A549 (cell line): ENCODE measurements at regions not wholly inside any gene's neighbourhood (a gene's known extent, or its start where the extent isn't known, plus 50 kb on each side); places are given as distances from the start of the nearest gene placed in this dataset.

Experiments
- ATAC-seq, 2 experiments: fragments of 200-7000 bp in 1 of 2; fragments of >200 bp in 1 of 2; cut with Nextera tagmentation in 1 of 2; cut with Tn5 transposase in 1 of 2; 3 replicates each; pipeline versions ENCODE4 v1.8.0 to v1.9.1; 2018 to 2020; ENCODE audit warnings: mild to moderate bottlenecking in 1 of 2, moderate library complexity in 1 of 2
- CTCF ChIA-PET: fragments of 300-600 bp; sonication (Branson Sonifier 250); formaldehyde crosslinking; extraction: SDS; loops from one replicate; lab custom pipeline; 2021; ENCODE audit warnings: antibody characterized with exemption, inconsistent platforms; lab: Yijun Ruan, JAX
- POLR2A ChIA-PET: fragments of 350-600 bp; formaldehyde crosslinking; extraction: SDS; loops from one replicate; lab custom pipeline; 2021; ENCODE audit warnings: antibody characterized with exemption, inconsistent platforms; lab: Yijun Ruan, JAX
- DNase-seq, 2 experiments: peaks; one replicate each; pipeline versions ENCODE4 v3.0.0 to v3.0.0-alpha.2; 2011 to 2016; ENCODE audit warnings: low read depth in 1 of 2, low spot score in 1 of 2
- FAIRE-seq: peaks from 2 replicates; lab custom pipeline; 2011; peaks lifted over from hg19 to GRCh38; lab: Jason Lieb, UNC
- H3K27ac ChIP-seq, 2 experiments: fragments of >200 bp; sonication (Bioruptor Twin); formaldehyde crosslinking; 3 replicates each; pipeline ENCODE4 v1.5.1; 2016 to 2017
- H3K4me1 ChIP-seq: fragments of >200 bp; sonication (Bioruptor Twin); formaldehyde crosslinking; 3 replicates; pipeline ENCODE4 v1.6.1; 2016
- H3K4me2 ChIP-seq: fragments of >200 bp; sonication (Bioruptor Twin); formaldehyde crosslinking; 3 replicates; pipeline ENCODE4 v1.6.1; 2016
- H3K4me3 ChIP-seq: fragments of >200 bp; sonication (Bioruptor Twin); formaldehyde crosslinking; 3 replicates; pipeline ENCODE4 v1.5.1; 2016
- H3K9me3 ChIP-seq: fragments of >200 bp; sonication (Bioruptor Twin); formaldehyde crosslinking; 3 replicates; pipeline ENCODE4 v1.6.1; 2016
- CBX8 ChIP-seq: fragments of 200-600 bp; sonication (generic); IDR thresholded peaks from 2 replicates; pipeline ENCODE4 v1.6.1; 2016
- CEBPB ChIP-seq, 2 experiments: fragments of >200 bp in 1 of 2; sonication (Bioruptor Twin) in 1 of 2; formaldehyde crosslinking in 1 of 2; IDR thresholded peaks; 2 replicates each; pipeline ENCODE4 v1.6.1; 2012 to 2016
- EHF ChIP-seq: fragments of 250-450 bp; sonication (Bioruptor Pico); IDR thresholded peaks from 2 replicates; pipeline ENCODE4 v1.5.0; 2020; ENCODE audit warnings: mild to moderate bottlenecking
- EP300 ChIP-seq, 2 experiments: fragments of >200 bp; sonication (Bioruptor Twin); formaldehyde crosslinking; IDR thresholded peaks; 2 replicates in 1 of 2; 3 replicates in 1 of 2; pipeline ENCODE4 v1.6.1; 2016 to 2017
- ESRRA ChIP-seq: fragments of 150-350 bp; IDR thresholded peaks from 2 replicates; pipeline ENCODE4 v1.6.1; 2014; ENCODE audit warnings: mild to moderate bottlenecking, low read length, borderline replicate concordance
- FOXS1 ChIP-seq: fragments of 250-450 bp; sonication (Bioruptor Pico); IDR thresholded peaks from 2 replicates; pipeline ENCODE4 v1.5.0; 2020; ENCODE audit warnings: mild to moderate bottlenecking, moderate library complexity
- GATA3 ChIP-seq: IDR thresholded peaks from 2 replicates; pipeline ENCODE4 v1.6.1; 2012; ENCODE audit warnings: borderline replicate concordance
- HDAC2 ChIP-seq: fragments of 200-600 bp; sonication (generic); IDR thresholded peaks from 2 replicates; pipeline ENCODE4 v1.6.1; 2016
- HOXB13 ChIP-seq: fragments of 250-450 bp; sonication (Bioruptor Pico); IDR thresholded peaks from 2 replicates; pipeline ENCODE4 v1.5.0; 2020; ENCODE audit warnings: low read depth, mild to moderate bottlenecking, moderate library complexity
- JUN ChIP-seq, 2 experiments: fragments of >200 bp; sonication (Bioruptor Twin); formaldehyde crosslinking; IDR thresholded peaks; 2 replicates in 1 of 2; 3 replicates in 1 of 2; pipeline ENCODE4 v1.6.1; 2016 to 2017
- JUNB ChIP-seq: fragments of >200 bp; sonication (Bioruptor Twin); formaldehyde crosslinking; IDR thresholded peaks from 2 replicates; pipeline ENCODE4 v1.6.1; 2016
- KDM5A ChIP-seq: fragments of 200-600 bp; sonication (generic); IDR thresholded peaks from 2 replicates; pipeline ENCODE4 v1.6.1; 2016; ENCODE audit warnings: antibody characterized with exemption, mild to moderate bottlenecking
- MAFK ChIP-seq: fragments of 450-650 bp; IDR thresholded peaks from 2 replicates; pipeline ENCODE4 v1.6.1; 2014; ENCODE audit not compliant: partially characterized antibody
- MAZ ChIP-seq: fragments of 150-350 bp; IDR thresholded peaks from 2 replicates; pipeline ENCODE4 v1.6.1; 2014; ENCODE audit warnings: antibody characterized with exemption, low read depth, low read length, borderline replicate concordance
- NPAS2 ChIP-seq: fragments of 250-450 bp; sonication (Bioruptor Pico); IDR thresholded peaks from 2 replicates; pipeline ENCODE4 v1.8.0; 2022; ENCODE audit warnings: mild to moderate bottlenecking, moderate library complexity, borderline replicate concordance
- NR3C1 ChIP-seq: fragments of >200 bp; sonication (Bioruptor Twin); formaldehyde crosslinking; IDR thresholded peaks from 3 replicates; pipeline ENCODE4 v1.6.1; 2017
- PBX3 ChIP-seq: IDR thresholded peaks from 2 replicates; pipeline ENCODE4 v1.6.1; 2012
- PHF8 ChIP-seq: fragments of 200-600 bp; sonication (generic); IDR thresholded peaks from 2 replicates; pipeline ENCODE4 v1.6.1; 2016; ENCODE audit warnings: low read depth, mild to moderate bottlenecking, antibody characterized with exemption, moderate library complexity, borderline replicate concordance
- POLR2A ChIP-seq: IDR thresholded peaks from 2 replicates; pipeline ENCODE4 v1.6.1; 2012; ENCODE audit warnings: mild to moderate bottlenecking, low read length
- POLR2AphosphoS2 ChIP-seq: conservative IDR thresholded peaks from 2 replicates; pipeline ENCODE4 v1.6.1; 2012; ENCODE audit warnings: low read length, improper control_type of control experiment, inconsistent platforms
- RCOR1 ChIP-seq: fragments of 150-350 bp; IDR thresholded peaks from 2 replicates; pipeline ENCODE4 v1.6.1; 2014; ENCODE audit warnings: antibody characterized with exemption, low read length, low read depth
- SREBF2 ChIP-seq: fragments of 450-650 bp; IDR thresholded peaks from 2 replicates; pipeline ENCODE4 v1.6.1; 2014; ENCODE audit warnings: mild to moderate bottlenecking, moderate library complexity
- ZFP36 ChIP-seq: fragments of 450-650 bp; IDR thresholded peaks from 2 replicates; pipeline ENCODE4 v1.6.1; 2014; ENCODE audit warnings: borderline replicate concordance; ENCODE audit not compliant: partially characterized antibody
- ZNF302 ChIP-seq: fragments of 250-450 bp; sonication (Bioruptor Pico); IDR thresholded peaks from 2 replicates; pipeline ENCODE4 v1.9.0; 2021; ENCODE audit warnings: inconsistent platforms, mild to moderate bottlenecking, moderate library complexity
- WGBS: methylation state at CpG from one replicate; pipeline ENCODE4 v1.1.6; 2017; ENCODE audit errors: missing lambda C conversion rate; 5-methylcytosine and 5-hydroxymethylcytosine counted together
- TF ChIP-seq, protein P1 (sequence below): fragments of 250-450 bp; sonication (Bioruptor Pico); IDR thresholded peaks from 2 replicates; pipeline ENCODE4 v1.5.0; 2020; ENCODE audit warnings: low read depth, mild to moderate bottlenecking, moderate library complexity
- TF ChIP-seq, protein P2 (sequence below): fragments of >200 bp; sonication (Bioruptor Twin); formaldehyde crosslinking; IDR thresholded peaks from 3 replicates; pipeline ENCODE4 v1.5.1; 2016

GRCh38 chr15:93189561-93189960, 100.5 kb upstream of the RGMA start (continued):
- no peak for TF ChIP-seq ESRRA
- no peak for TF ChIP-seq CEBPB (IDR thresholded peaks at IDR 0.05)
- TF ChIP-seq EHF (CRISPR knock-in tag) = no peak
- TF ChIP-seq GATA3 = no peak

GRCh38 chr15:93188236-93188635, 99.2 kb upstream of the RGMA start:
- no peak overlapping the region for H3K27ac ChIP-seq
- H3K4me3 ChIP-seq = no peak overlapping the region
- 13% methylated on average over 3 of the region's 3 CpGs for WGBS
- ATAC-seq = no peak
- ChIA-PET CTCF (no interaction called here), POLR2A (no interaction called here)
- H3K9me3 ChIP-seq = no peaks in the 10 kb centered on the region
- no peak for TF ChIP-seq JUN (IDR thresholded peaks at IDR 0.05)
- no peak for TF ChIP-seq EHF (CRISPR knock-in tag)
- no peak for TF ChIP-seq HOXB13 (CRISPR knock-in tag)
- TF ChIP-seq POLR2AphosphoS2 = no peak
- TF ChIP-seq PBX3 = no peak
- TF ChIP-seq EP300 (IDR thresholded peaks at IDR 0.05) = no peak
- no peak for TF ChIP-seq RCOR1
- TF ChIP-seq, protein P1, sequence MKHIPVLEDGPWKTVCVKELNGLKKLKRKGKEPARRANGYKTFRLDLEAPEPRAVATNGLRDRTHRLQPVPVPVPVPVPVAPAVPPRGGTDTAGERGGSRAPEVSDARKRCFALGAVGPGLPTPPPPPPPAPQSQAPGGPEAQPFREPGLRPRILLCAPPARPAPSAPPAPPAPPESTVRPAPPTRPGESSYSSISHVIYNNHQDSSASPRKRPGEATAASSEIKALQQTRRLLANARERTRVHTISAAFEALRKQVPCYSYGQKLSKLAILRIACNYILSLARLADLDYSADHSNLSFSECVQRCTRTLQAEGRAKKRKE (CRISPR knock-in tag) = no peak
- TF ChIP-seq MAZ = no peak
- TF ChIP-seq, protein P2, sequence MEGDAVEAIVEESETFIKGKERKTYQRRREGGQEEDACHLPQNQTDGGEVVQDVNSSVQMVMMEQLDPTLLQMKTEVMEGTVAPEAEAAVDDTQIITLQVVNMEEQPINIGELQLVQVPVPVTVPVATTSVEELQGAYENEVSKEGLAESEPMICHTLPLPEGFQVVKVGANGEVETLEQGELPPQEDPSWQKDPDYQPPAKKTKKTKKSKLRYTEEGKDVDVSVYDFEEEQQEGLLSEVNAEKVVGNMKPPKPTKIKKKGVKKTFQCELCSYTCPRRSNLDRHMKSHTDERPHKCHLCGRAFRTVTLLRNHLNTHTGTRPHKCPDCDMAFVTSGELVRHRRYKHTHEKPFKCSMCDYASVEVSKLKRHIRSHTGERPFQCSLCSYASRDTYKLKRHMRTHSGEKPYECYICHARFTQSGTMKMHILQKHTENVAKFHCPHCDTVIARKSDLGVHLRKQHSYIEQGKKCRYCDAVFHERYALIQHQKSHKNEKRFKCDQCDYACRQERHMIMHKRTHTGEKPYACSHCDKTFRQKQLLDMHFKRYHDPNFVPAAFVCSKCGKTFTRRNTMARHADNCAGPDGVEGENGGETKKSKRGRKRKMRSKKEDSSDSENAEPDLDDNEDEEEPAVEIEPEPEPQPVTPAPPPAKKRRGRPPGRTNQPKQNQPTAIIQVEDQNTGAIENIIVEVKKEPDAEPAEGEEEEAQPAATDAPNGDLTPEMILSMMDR = no peak
- no peak for TF ChIP-seq MAFK
- TF ChIP-seq GATA3 = no peak
- TF ChIP-seq NR3C1 = no peak
- TF ChIP-seq, all 56 proteins: peak for 0
- Histone ChIP-seq H3K4me1 (no peaks in the 10 kb centered on the region), H3K4me2 (no peak overlapping the region)
- FAIRE-seq (no peak), DNase-seq (no peak)

GRCh38 chr15:93185796-93186195, 96.8 kb upstream of the RGMA start:
- Histone ChIP-seq H3K27ac (no peak overlapping the region), H3K4me2 (no peak overlapping the region), H3K4me1 (no peaks in the 10 kb centered on the region), H3K9me3 (no peaks in the 10 kb centered on the region), H3K4me3 (no peak overlapping the region)
- WGBS = under 1% methylated on average over 3 of the region's 3 CpGs
- FAIRE-seq = no peak
- no peak for DNase-seq
- POLR2A ChIA-PET = no interaction called here
- ATAC-seq = no peak
- TF ChIP-seq POLR2AphosphoS2 (no peak), CBX8 (no peak), RCOR1 (no peak), NR3C1 (no peak), ZNF302 (CRISPR knock-in tag) (no peak), SREBF2 (no peak), KDM5A (no peak), ZFP36 (no peak), NPAS2 (CRISPR knock-in tag) (no peak), HDAC2 (no peak), EHF (CRISPR knock-in tag) (no peak), FOXS1 (CRISPR knock-in tag) (no peak), JUNB (no peak), MAFK (no peak), PHF8 (no peak), POLR2A (no peak)
- CTCF ChIA-PET = interaction anchor here (0.6 kb wide), 1 partner anchor 660 kb away, joined by 3 read pairs; no protein-coding TSS in a partner anchor
